Hematopoietic multipotent progenitor cell (in vitro differentiated cells): ENCODE measurements at regions not wholly inside any gene's neighbourhood (a gene's known extent, or its start where the extent isn't known, plus 50 kb on each side); places are given as distances from the start of the nearest gene placed in this dataset.
A peak's percentile ranks its signal among the peaks of the same experiment; 100 is the strongest.
"Not testable (repeated sequence)": the region's sequence is repeated elsewhere in the genome, so short reads cannot be mapped to it uniquely, and the experiment has no call there.

Experiments
- DNase-seq, 3 donors: peaks; one replicate each; pipeline ENCODE4 v3.0.0-alpha.2; 2011 to 2015; ENCODE audit warnings: low read depth in 2 of 3, low spot score in 2 of 3

- DNase-seq, result no peak
These were observed 91.2 kb upstream of the PAM start for GRCh38 chr5:102663749-102664530.

- DNase-seq, result no peak
These were observed 90.3 kb upstream of the PAM start for GRCh38 chr5:102664616-102665335.

GRCh38 chr5:102666164-102666946, 88.8 kb upstream of the PAM start:
- no peak for DNase-seq

- DNase-seq, result no peak
These were observed 86.7 kb upstream of the PAM start for GRCh38 chr5:102668220-102668932.

- peak in 2 of 3 donors; percentile 7 to 36 for DNase-seq
These were observed 84.8 kb upstream of the PAM start for GRCh38 chr5:102670224-102670836.

- not testable (repeated sequence) for DNase-seq
These were observed 83.9 kb upstream of the PAM start for GRCh38 chr5:102671033-102671734.

GRCh38 chr5:102678267-102679058, 76.6 kb upstream of the PAM start:
- no peak for DNase-seq

GRCh38 chr5:102681403-102681983, 73.6 kb upstream of the PAM start:
- peak; percentile 5 to 78 (median 62) for DNase-seq

GRCh38 chr5:102682101-102682647, 72.9 kb upstream of the PAM start:
- no peak for DNase-seq

GRCh38 chr5:102688076-102688475, 67.0 kb upstream of the PAM start:
- not testable (repeated sequence) for DNase-seq

- not testable (repeated sequence) for DNase-seq
These were observed 66.3 kb upstream of the PAM start for GRCh38 chr5:102688581-102689342.

GRCh38 chr5:102690910-102691309, 64.2 kb upstream of the PAM start:
- DNase-seq, result no peak

- DNase-seq, result no peak
These were observed 63.7 kb upstream of the PAM start for GRCh38 chr5:102691434-102691833.

GRCh38 chr5:102700120-102700831, 54.8 kb upstream of the PAM start:
- no peak for DNase-seq

- DNase-seq, result no peak
These were observed 54.2 kb upstream of the PAM start for GRCh38 chr5:102700916-102701315.

- DNase-seq, result no peak
These were observed 53.4 kb upstream of the PAM start for GRCh38 chr5:102701748-102702147.
